ENCODE measurements at regions not wholly inside any gene's neighbourhood (a gene's known extent, or its start where the extent isn't known, plus 50 kb on each side); places are given as distances from the start of the nearest gene placed in this dataset.

GRCh38 chr20:7291323-7291943 is 523.9 kb downstream of the BMP2 start:
- H3K27me3 ChIP-seq (ENCODE audit: low read depth), result peaks cover 37% of the 10 kb centered on the region
- intact Hi-C loops (cut with micrococcal nuclease), result no loop called here
- TF ChIP-seq CTCF (IDR thresholded peaks at IDR 0.05; ENCODE audit: borderline replicate concordance), result no peak
- no peak overlapping the region for H3K27ac ChIP-seq (replicated peaks)
- no peaks in the 10 kb centered on the region for H3K36me3 ChIP-seq
- no peaks in the 10 kb centered on the region for H3K9me3 ChIP-seq (replicated peaks)
- no peak for DNase-seq
- no peaks in the 10 kb centered on the region for H3K4me1 ChIP-seq
- no peak overlapping the region for H3K4me3 ChIP-seq

- Histone ChIP-seq H3K27ac (replicated peaks) (no peak overlapping the region), H3K36me3 (no peaks in the 10 kb centered on the region), H3K9me3 (replicated peaks) (no peaks in the 10 kb centered on the region), H3K4me1 (no peaks in the 10 kb centered on the region), H3K27me3 (ENCODE audit: low read depth) (peaks cover 32% of the 10 kb centered on the region), H3K4me3 (no peak overlapping the region)
- no peak for DNase-seq
- intact Hi-C loops (cut with micrococcal nuclease), result no loop called here
- no peak for TF ChIP-seq CTCF (IDR thresholded peaks at IDR 0.05; ENCODE audit: borderline replicate concordance)
Measured at GRCh38 chr20:7291946-7292345, 524.5 kb downstream of the BMP2 start.

GRCh38 chr20:7294816-7295360 is 527.4 kb downstream of the BMP2 start:
- intact Hi-C loops (cut with micrococcal nuclease), result no loop called here
- Histone ChIP-seq H3K36me3 (no peaks in the 10 kb centered on the region), H3K27me3 (ENCODE audit: low read depth) (peaks cover 17% of the 10 kb centered on the region), H3K4me1 (no peaks in the 10 kb centered on the region), H3K4me3 (no peak overlapping the region), H3K9me3 (replicated peaks) (peaks cover 5% of the 10 kb centered on the region), H3K27ac (replicated peaks) (no peak overlapping the region)
- no peak for TF ChIP-seq CTCF (IDR thresholded peaks at IDR 0.05; ENCODE audit: borderline replicate concordance)
- DNase-seq, result no peak

GRCh38 chr20:7301807-7302206 is 534.3 kb downstream of the BMP2 start:
- Histone ChIP-seq H3K4me3 (no peak overlapping the region), H3K27me3 (ENCODE audit: low read depth) (no peaks in the 10 kb centered on the region), H3K27ac (replicated peaks) (no peak overlapping the region), H3K4me1 (no peaks in the 10 kb centered on the region), H3K36me3 (no peaks in the 10 kb centered on the region), H3K9me3 (replicated peaks) (peaks cover 13% of the 10 kb centered on the region)
- no peak for TF ChIP-seq CTCF (IDR thresholded peaks at IDR 0.05; ENCODE audit: borderline replicate concordance)
- intact Hi-C loops (cut with micrococcal nuclease), result no loop called here
- DNase-seq, result no peak

- no peaks in the 10 kb centered on the region for H3K27me3 ChIP-seq (ENCODE audit: low read depth)
- no peak overlapping the region for H3K4me3 ChIP-seq
- no peak for DNase-seq
- H3K36me3 ChIP-seq, result no peaks in the 10 kb centered on the region
- no peak overlapping the region for H3K27ac ChIP-seq (replicated peaks)
- H3K4me1 ChIP-seq, result no peaks in the 10 kb centered on the region
- TF ChIP-seq CTCF (IDR thresholded peaks at IDR 0.05; ENCODE audit: borderline replicate concordance), result no peak
- H3K9me3 ChIP-seq (replicated peaks), result peaks cover 13% of the 10 kb centered on the region
- intact Hi-C loops (cut with micrococcal nuclease), result no loop called here
Measured at GRCh38 chr20:7302250-7302649, 534.8 kb downstream of the BMP2 start.
